Neural cell (in vitro differentiated cells): ENCODE measurements at regions not wholly inside any gene's neighbourhood (a gene's known extent, or its start where the extent isn't known, plus 50 kb on each side); places are given as distances from the start of the nearest gene placed in this dataset.

Experiments used
- CTCF ChIP-seq: fragments of 450-650 bp; IDR thresholded peaks from 2 replicates; pipeline ENCODE4 v1.5.1; 2014; ENCODE audit warnings: antibody characterized with exemption, mild to moderate bottlenecking, moderate library complexity; ENCODE audit not compliant: poor library complexity, severe bottlenecking
- EP300 ChIP-seq: fragments of 450-650 bp; conservative IDR thresholded peaks from 2 replicates; pipeline ENCODE4 v1.6.1; 2014; ENCODE audit warnings: antibody characterized with exemption, mild to moderate bottlenecking, moderate library complexity; ENCODE audit not compliant: poor library complexity, severe bottlenecking
- EZH2 ChIP-seq: fragments of 200-600, 300-800 bp; shearing (Covaris generic), sonication (generic); IDR thresholded peaks from 2 replicates; pipeline ENCODE4 v1.6.1; 2014; ENCODE audit warnings: antibody characterized with exemption, low read length, borderline replicate concordance, mild to moderate bottlenecking; ENCODE audit not compliant: insufficient read depth, poor library complexity, severe bottlenecking
- MXI1 ChIP-seq: fragments of 450-650 bp; conservative IDR thresholded peaks from 2 replicates; pipeline ENCODE4 v1.6.1; 2014; ENCODE audit warnings: antibody characterized with exemption, mild to moderate bottlenecking; ENCODE audit not compliant: poor library complexity, severe bottlenecking
- POLR2AphosphoS5 ChIP-seq: IDR thresholded peaks from 2 replicates; pipeline ENCODE4 v1.6.1; 2012
- RAD21 ChIP-seq: fragments of 450-650 bp; conservative IDR thresholded peaks from 2 replicates; pipeline ENCODE4 v1.6.1; 2014; ENCODE audit warnings: antibody characterized with exemption, mild to moderate bottlenecking, moderate library complexity
- REST ChIP-seq: IDR thresholded peaks from 2 replicates; pipeline ENCODE4 v1.6.1; 2012; ENCODE audit warnings: borderline replicate concordance
- SMC3 ChIP-seq: fragments of 450-650 bp; conservative IDR thresholded peaks from 2 replicates; pipeline ENCODE4 v1.6.1; 2014; ENCODE audit warnings: antibody characterized with exemption, mild to moderate bottlenecking, moderate library complexity; ENCODE audit not compliant: poor library complexity
- TAF1 ChIP-seq: IDR thresholded peaks from 2 replicates; pipeline ENCODE4 v1.6.1; 2012; ENCODE audit warnings: low read depth

DNA sequence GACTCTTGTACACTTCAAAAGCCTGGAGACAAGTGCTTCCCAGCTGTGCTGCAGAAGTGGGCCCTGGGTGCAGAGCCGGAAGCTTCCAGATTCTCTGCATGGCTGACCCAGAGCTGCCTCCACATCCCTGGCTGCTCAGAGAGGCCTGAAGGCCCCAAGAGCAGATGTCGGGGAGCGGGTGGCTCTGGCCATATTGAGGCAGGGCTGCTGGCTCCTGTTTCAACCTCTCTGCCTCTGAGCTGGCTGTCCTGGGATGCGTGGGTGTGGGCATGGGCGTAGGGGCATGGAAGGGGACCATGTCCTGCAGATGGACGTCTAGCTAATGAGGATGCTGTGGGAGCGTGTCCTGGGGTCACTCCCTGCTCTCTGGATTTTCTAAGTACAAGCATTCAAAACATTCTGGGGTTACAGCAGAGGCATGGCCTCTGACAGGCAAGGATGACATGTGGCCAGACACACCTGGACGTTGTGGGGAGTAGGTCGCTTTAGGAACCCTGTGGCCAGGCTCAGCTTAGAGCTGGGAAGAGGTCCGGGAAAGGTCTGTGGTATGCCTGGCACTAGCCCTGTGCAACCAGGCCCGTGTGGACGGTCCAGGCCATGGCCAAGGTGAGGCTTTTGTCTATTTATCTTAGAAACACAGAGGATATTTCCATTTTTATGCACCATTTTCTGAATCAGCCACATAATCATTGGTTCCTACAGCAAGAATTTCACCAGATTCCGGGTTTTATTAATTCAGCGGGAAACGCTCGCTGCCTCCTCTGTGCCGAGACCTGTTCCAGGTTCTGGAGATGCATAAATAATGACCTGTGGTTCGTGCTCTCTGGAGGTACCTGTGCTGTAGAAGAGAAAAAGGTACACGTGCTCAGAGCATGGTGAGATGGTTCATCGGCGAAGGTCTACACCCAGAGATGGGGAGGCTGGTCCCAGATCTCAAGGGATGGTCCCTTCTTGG is 361.1 kb downstream of the GLRX3 start:
- TF ChIP-seq CTCF (no peak), TAF1 (no peak), EZH2 (no peak), REST (no peak), POLR2AphosphoS5 (no peak), EP300 (no peak), MXI1 (no peak), RAD21 (no peak), SMC3 (no peak)
